NCI-H1930 (cell line): ENCODE measurements at regions not wholly inside any gene's neighbourhood (a gene's known extent, or its start where the extent isn't known, plus 50 kb on each side); places are given as distances from the start of the nearest gene placed in this dataset.
"Not testable (repeated sequence)": the region's sequence is repeated elsewhere in the genome, so short reads cannot be mapped to it uniquely, and the experiment has no call there.

ENCODE experiments used
- DNase-seq, 2 experiments: peaks; one replicate each; lab custom pipeline; 2025; lab: John Stamatoyannopoulos, UW

DNA sequence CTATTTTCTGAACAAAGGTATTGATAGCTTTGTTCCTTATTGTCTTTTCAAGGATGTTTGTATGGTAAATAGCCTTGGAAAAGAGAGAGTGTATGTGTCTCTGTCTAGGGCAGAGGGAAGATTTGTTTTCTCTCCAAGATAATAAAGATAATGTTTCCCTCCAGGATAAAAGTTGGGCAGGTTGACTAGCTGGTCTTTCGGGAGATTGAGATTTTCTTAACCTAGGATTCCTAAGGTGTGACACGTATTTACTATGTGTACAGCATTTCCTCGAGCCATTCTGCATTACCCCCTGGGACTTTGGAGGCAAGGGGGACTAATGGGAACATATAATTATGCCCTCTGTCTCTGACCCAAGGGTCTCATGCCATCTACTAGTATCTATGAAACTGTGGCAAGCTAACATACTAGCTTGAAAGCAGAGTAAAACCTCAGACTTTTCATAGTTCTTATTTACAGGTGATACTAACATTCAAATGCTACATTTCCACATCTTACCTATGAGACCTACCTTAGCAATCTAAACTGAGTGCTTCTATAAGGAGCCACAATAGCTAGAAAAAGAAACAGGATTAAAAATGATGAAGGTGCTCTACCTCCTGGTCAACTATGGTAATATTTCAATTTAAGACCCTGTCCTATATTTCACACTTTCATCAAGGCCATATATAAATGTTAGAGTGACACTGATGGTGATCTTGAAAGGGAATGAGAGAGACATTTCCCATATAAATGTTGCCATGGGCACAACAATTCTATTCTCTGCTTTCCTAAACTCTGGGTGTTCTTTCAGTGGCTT is 252.9 kb upstream of the CBLB start:
- DNase-seq: no peak

DNA sequence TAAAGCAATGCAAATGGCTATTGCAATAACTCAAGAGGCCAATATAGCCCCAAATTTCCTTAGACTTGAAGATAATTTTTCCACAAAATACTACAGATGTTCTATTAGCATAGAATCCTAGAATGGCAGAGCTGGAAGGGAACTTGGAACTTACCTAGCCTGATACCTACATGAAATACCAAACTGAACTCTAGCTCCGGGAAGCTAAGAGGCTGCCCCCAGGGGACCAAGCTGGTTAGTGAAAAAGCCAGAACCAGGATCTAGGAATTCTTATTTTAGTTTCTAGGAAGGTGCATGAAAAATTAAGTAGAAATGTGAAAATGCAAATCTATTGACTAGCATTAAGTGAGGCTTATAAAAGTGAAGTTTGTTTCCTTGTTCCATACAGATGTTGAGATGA is 256.0 kb upstream of the CBLB start:
- no peak for DNase-seq

DNA sequence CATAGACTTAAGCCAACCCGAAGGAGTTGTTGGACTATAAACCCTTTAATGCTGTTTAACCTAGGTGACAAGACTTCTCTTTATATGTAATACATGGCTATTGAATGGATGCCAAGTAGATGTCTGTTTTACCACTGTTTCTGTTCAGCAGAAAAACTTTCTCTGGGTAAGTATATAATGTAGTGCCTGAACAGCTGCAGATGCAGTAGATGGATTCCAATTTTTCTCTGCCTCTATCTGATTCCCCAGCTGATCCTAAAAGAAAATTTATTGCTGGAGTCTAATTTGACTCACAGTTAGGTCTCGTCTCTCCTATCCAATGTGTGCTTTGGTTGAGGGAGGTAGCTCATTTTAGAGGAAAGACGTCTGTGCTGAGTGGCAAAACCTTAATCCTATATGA is 256.5 kb upstream of the CBLB start:
- DNase-seq: no peak

DNA sequence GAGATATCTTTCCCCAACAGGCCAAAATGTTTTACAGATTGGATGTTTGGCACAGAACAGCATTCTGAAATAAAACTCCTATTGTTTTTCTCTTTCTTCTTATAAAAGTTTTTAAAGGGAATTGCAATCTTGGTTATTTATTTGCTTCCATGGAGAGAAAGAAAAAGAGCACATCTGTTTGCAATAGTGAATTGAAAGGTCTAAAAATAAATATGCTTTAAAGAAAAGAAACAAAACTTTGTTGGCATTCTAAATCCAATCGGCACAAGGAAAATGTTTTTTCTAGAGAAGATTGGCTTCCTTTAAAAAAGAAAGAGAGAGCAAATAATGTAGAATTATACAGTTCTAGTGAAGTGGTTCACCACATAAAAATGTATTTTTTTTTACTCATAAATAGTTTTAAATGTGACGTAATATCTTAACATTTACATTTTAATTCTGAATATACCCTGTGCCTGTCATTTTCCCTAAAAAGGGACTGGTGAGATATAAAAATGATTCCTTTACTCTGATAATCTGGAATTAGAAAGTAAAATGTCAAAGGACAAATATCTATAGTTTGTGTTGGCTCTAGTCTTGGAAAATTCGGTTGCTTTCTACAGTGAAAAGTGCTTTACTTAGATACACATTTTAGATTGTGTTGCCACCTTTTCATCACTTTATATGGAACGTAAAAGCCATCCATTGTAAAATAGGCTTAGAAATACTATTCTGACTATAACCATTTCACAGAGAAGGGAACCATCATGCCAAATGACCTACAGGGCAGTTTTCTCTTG is 257.4 kb upstream of the CBLB start:
- DNase-seq: no peak

DNA sequence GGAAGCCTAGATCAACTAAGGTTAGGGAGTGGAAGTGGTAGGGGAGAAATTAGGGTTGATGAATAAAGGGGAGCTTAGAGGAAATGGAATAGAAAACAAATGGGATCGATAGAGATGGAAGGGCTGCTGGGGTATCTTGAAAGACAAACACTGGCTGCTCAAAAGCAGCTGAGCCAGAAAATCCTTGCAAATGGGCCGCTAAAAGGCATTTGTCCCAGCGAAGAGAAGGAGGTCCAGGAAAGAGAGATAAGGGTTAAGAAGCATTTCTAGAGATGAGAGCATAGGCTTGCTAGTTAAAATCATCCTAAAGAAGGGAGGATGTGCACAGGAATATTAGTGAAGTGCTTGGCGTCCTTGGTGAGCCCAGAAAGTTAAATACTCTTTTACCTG is 258.0 kb upstream of the CBLB start:
- no peak for DNase-seq

DNA sequence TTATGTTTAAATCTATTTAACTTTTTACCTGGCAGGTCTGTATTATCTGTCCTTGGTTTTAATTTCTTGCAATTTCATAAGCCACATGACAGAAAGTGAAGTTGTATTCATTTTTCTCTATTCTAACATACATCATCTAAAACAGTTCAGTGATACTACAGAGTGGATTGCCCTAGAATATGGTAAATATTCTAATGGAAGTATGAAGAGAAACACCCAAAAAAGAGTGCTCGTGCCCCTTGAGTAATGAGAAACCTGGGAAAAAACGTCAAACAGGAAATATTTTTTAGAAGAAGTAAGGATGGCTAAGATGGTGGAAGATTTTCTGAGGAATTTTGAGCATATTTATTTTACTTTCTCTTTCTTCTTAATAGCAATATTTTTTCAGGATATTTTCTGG is 261.1 kb upstream of the CBLB start:
- DNase-seq: no peak

DNA sequence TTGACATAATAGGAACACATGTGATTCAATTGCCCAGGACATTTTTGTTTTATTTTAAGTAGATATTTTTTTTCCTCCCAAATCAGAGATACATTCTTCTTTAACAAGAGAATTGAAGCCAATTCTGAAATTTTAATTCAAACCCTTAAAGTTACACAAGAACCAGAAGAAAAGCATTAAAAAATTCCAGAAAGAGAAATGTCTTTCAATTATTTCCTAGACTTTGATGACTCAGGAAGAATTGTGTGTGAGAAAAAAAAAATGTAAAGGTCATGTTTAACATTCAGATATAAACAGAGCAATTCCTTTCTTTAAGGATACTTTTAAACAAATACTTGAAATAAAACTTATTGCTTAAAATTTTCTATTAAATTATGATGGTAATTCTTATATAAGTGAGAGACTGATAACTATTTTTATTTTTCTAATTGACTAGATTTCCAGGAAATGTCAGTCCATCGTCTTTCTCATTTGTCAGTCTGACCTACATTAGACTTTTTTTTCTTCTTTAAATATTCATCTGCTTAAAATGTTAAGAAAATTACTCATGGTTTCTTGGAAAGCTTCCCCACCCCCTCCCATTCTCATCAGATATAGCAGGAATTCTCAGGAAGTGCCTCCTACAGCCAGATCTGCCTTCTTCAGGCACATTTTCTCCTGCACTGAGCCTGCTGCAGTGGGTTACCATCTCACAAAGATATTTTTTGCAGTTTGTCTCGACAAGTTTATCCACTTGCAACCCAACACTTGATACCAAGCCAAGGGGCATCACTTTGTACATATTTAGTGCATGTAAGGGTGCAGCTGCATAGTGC is 261.8 kb upstream of the CBLB start:
- DNase-seq: no peak

DNA sequence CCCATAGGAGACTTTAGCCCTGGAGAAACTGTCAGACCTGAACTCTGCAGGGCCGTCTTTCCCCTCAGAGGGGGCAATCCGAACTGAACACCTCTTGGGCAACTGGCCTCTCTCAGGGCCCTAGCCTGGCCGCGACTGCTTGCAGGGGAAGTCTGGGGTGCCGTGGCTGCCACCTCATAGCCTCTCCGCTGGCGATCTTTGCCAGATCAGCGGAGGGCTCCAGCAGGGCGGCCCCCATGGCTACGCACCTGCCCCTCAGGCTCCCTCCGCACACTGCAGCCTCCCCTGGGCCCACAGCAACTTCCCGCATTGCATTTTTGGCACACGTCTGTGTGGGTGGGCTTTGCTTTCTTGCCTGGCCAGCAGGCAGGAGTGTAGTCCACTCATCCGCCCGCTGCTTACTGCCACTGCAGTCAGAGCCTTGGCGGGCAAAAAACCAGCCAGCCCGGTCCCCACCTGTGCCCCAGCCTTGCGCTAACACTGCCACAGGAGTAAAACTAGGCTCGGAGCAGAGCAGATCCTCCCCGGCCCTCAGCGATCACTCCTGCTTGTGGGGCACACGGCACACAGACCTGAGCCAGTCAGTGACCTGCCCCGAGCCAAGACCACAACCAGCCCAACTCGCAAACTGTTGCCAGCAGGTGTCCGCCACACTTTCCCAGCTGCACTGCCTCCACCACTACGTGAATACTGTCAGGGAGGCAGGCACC is 266.8 kb upstream of the CBLB start:
- no peak for DNase-seq

DNA sequence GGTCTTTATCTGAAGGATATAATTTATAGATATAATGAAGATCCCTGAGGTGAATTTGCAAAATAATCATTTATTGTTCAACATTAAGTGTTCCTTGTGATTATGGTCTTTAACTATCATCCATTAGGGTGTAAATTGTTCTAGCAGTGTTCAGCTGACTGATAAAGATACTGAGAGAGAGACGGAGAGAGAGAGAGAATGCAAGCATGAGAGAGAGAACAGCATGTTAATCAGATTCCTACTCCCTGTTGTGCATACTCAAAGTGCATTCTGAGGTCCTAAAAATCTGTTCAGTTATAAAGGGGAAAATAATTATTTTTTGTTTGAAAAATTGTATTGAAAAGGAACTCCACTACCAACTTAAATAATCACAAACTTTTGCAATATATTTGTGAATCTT is 271.0 kb upstream of the CBLB start:
- no peak for DNase-seq

DNA sequence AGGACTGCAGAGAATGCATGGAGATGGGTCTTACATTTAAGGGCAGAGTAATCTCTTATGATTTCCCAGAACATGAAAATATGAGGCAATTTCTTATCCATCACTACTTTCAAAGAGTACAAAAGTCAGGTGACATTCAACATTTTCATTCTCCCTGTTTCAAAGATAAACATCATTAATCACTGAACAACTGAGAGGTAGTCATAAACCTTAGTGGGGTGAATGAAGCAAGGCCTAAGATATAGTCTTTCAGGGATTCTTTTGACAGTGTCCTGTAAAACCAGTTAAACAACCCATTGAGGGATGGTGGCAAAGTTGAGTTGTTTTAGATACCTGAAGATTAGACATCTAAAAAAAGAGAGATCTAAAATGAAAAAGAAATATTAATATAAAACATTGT is 271.6 kb upstream of the CBLB start:
- no peak for DNase-seq

DNA sequence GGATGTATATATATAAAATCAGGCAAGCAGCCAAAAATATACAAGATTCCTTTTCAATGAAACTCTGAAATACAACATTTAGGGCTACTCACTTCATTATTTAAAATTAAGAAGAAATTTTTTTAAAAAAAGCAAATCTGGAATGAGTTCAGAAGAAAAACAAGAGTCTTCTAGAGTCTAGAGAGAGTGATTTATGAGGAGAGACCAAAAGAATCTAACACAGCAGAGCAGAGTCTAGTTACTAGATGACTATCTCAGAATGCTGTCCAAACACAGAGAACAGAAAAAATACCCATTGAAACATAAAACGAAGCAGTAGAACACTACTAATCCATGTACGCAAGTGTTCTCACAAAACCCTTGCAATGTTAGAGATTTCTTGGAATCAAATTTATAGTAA is 275.2 kb upstream of the CBLB start:
- no peak for DNase-seq

DNA sequence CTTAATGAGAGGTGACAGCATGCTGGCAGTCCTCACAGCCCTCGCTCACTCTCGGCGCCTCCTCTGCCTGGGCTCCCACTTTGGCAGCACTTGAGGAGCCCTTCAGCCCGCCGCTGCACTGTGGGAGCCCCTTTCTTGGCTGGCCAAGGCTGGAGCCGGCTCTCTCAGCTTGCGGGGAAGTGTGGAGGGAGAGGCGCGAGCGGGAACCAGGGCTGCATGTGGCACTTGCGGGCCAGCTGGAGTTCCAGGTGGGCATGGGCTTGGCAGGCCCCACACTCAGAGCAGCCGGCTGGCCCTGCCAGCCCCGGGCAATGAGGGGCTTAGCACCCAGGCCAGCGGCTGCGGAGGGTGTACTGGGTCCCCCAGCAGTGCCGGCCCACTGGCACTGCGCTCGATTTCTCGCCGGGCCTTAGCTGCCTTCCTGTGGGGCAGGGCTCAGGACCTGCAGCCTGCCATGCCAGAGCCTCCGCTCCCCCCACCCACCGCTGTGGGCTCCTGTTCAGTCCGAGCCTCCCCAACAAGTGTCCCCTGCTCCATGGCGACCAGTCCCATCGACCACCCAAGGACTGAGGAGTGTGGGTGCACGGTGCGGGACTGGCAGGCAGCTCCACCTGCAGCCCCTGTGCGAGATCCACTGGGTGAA is 279.7 kb upstream of the CBLB start:
- DNase-seq: not testable (repeated sequence)

DNA sequence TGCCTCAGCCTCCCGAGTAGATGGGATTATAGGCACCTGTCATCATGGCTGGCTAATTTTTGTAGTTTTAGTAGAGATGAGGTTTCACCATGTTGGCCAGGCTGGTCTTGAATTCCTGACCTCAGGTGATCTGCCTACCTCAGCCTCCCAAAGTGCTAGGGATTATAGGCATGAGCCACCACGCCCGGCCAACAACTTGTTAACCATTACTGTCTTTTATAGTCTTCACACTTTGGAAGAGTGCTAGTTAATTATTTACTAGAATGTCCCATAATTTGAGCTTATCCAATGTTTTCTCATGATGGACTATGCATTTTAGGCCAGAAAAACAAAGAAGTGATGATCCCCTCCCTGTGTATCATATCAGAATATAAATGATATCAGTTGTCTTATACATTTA is 288.6 kb upstream of the CBLB start:
- no peak for DNase-seq

DNA sequence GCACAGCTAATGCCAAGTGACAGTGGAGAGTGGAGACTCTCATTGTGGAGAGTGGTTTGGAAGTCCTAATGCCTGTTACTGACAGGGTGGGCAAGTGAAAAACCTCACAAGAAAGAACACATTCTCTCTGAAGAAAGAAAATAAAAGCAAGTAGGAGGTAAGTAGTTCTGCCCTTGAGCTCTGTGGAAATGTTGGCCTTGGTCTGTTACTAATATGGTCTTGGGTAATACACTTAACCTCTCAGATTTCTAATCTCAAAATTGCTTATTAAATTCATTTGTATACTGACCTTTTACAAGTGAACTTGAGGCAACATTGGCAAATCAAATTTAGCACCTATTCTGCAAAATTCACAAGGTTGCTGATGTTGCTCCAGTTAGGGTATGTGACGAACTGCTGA is 291.6 kb upstream of the CBLB start:
- DNase-seq: no peak

DNA sequence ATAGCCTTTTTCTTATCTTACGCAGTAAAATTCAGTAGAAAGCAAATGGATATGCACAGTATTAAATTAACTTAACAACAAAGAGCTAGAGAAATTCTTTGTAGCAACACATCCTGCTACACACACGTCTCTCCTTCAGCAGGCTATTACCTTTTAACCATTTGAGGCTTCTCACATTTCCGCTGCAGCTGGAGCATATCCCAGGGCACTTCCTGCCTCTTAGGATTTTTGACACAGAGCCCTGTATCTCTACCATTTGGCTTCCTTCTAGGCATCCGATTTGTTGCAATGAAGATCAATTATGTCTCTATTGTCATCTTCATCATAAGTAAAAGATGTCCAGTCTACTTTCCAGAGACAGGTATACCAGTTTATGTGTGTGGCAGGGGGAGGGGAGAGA is 292.4 kb upstream of the CBLB start:
- no peak for DNase-seq

DNA sequence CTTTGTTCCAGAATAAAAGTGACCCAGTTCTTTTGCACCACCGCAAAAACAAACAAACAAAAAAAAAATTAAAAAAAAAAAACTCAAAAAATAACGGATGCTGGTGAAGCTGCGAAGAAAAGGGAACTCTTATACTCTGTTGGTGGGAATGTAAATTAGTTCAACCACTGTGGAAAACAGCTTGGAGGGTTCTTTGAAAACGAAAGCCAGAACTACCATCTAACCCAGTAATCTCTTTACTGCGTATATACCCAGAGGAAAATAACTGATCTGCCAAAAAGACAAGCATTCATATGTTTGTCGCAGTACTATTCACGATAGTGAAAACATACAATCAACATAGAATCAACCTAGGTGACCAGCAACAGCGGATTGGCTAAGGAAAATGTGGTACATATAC is 298.9 kb upstream of the CBLB start:
- DNase-seq: no peak

DNA sequence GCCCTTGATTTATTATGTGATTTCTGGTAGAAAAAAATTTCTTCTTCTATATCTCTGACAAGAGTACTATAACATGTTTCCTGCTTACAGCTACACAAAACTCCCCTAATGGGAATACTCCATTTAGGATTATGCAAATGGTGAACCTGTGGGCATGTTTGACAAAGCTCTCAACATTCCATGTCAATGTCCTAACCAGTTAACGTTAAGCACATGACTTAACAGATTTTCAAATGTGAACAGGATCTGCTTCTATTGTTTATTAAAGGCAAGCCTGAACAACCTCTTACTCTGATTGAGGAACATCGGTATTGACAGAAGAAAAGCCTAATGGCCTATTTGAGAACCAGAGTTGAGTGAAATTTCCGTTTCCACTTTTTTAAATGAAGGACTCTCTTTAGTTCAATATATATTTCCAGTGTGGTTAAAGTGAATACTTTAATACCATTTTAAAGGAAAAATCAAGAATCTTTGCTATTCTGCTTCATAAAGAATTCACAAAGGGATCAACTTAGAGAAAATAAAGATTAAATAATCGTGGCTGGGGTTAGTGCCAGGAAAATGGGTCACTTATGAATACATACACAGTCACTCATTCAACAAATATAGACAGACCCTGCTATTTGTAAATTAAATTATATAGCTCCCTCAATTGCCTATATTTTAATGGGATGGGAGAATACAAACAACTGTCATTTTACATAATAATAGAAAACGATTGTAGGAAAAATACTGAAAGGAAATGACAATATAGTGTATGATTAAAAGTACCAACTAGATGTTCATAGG is 300.3 kb upstream of the CBLB start:
- no peak for DNase-seq

DNA sequence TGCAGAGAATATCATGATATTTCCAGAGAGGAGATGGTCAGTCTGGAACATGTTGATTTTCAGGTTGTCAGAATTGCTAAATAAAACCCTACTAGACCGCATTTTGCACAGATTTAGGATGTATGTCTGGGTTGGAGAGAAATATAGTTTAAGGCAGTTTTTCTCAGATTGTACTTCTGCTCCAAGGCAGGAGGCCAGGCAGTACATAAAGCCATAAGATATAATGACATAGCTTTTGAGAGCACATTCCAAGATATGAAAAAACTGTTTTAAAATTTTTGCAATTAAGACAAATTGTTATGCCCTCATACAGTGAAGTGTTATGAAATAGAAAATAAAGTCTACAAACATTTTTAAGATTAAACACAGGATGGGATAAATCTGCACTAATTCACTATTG is 301.8 kb upstream of the CBLB start:
- no peak for DNase-seq

DNA sequence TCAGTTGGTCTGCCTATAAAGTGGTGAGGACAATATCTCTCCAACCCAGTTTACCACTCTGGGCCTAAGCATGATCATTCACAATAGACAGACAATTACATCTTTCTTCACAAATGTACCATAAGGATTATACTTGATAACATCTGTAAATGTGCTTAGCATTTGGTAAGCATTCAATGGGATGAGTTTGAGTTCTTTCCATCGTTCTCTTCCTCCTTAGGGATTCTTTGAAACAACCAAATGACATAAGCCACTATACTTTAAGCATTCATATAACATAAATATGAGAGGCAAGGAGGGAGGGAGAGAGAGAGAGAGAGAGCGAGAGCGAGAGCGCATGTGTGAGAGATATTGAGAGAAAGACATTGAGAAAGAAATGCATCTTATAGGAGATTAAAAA is 303.3 kb upstream of the CBLB start:
- no peak for DNase-seq

DNA sequence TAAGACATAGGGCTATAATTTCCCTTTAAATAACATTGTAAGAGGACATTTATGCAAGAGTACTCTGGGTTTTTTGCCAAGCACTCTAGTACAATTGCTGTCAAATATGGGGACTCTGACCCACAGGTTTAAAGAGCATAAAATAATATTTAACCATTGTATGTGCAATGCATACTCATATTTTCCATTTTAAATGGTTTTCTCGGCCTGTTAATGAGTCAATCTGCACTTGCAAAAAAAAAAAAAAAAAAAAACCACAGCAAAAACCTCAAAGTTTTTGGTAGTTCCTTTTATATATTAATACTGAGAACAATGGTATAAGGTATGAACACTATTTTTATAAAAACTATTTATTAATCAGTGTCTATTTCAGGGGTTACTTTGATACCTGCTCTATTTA is 304.0 kb upstream of the CBLB start:
- DNase-seq: no peak

DNA sequence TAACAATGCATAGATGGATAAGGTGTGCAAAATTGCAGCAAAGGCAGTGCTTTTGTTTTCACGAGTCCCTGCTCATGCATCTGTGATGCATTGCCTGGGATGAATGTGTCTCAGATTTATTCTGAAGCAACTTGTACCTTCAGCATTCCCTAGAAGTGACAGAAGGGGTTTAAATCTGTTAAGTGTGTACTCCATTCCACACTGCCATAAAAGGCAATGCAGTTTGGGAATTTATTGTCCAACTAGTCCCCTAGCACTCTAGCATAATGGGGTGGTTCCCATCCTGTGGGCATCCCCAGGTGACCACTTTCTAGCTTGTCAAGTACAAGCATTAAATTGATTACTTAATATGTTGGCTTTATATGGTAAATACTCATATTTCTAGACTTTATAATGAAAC is 306.5 kb upstream of the CBLB start:
- no peak for DNase-seq
